CD14-positive monocyte (primary cell): ENCODE measurements at regions not wholly inside any gene's neighbourhood (a gene's known extent, or its start where the extent isn't known, plus 50 kb on each side); places are given as distances from the start of the nearest gene placed in this dataset.
"Not testable (repeated sequence)": the region's sequence is repeated elsewhere in the genome, so short reads cannot be mapped to it uniquely, and the experiment has no call there.

Source experiments
- DNase-seq, 3 donors: peaks; one replicate each; pipeline ENCODE4 v3.0.0-alpha.2; 2011 to 2022
- H2AFZ ChIP-seq: 2 replicates; pipeline ENCODE4 v1.6.0; 2012; ENCODE audit warnings: mild to moderate bottlenecking, low read depth, low read length, inconsistent platforms; ENCODE audit not compliant: insufficient read depth, poor library complexity, severe bottlenecking
- H3K27ac ChIP-seq, 2 donors: 1 replicate in 1 of 2; 2 replicates in 1 of 2; pipeline ENCODE4 v1.5.1; 2012 to 2013; ENCODE audit warnings: low read length in 2 of 2, control low read depth in 1 of 2, inconsistent platforms in 1 of 2, low read depth in 1 of 2, mild to moderate bottlenecking in 1 of 2
- H3K27me3 ChIP-seq, 2 donors: one replicate each; pipeline versions ENCODE4 v1.6.0 to v1.6.1; 2011 to 2013; ENCODE audit warnings: low read length in 2 of 2; ENCODE audit not compliant: control insufficient read depth in 2 of 2, insufficient read depth in 2 of 2
- H3K36me3 ChIP-seq, 2 donors: replicated peaks in 1 of 2; 1 replicate in 1 of 2; 2 replicates in 1 of 2; pipeline versions ENCODE4 v1.5.1 to v1.6.1; 2012 to 2013; ENCODE audit warnings: low read length in 2 of 2, control low read depth in 1 of 2, inconsistent platforms in 1 of 2, mild to moderate bottlenecking in 1 of 2; ENCODE audit not compliant: insufficient read depth in 2 of 2, control insufficient read depth in 1 of 2
- H3K4me1 ChIP-seq, 2 donors: 1 replicate in 1 of 2; 2 replicates in 1 of 2; pipeline versions ENCODE4 v1.5.1 to v1.6.1; 2012 to 2013; ENCODE audit warnings: low read length in 2 of 2, control low read depth in 1 of 2, inconsistent platforms in 1 of 2, mild to moderate bottlenecking in 1 of 2, moderate library complexity in 1 of 2; ENCODE audit not compliant: insufficient read depth in 2 of 2, control insufficient read depth in 1 of 2
- H3K4me2 ChIP-seq: replicated peaks from 2 replicates; pipeline ENCODE3; 2012; ENCODE audit warnings: low read length, moderate library complexity, mild to moderate bottlenecking; ENCODE audit not compliant: poor library complexity, severe bottlenecking; ENCODE audit errors: extremely low read depth
- H3K4me3 ChIP-seq, 3 experiments: fragments of 200-600 bp in 1 of 3; sonication (generic) in 1 of 3; replicated peaks in 1 of 3; 1 replicate in 2 of 3; 2 replicates in 1 of 3; pipeline ENCODE4 v1.5.1; 2011 to 2013; ENCODE audit warnings: low read length in 3 of 3, mild to moderate bottlenecking in 3 of 3, control low read depth in 2 of 3, low read depth in 2 of 3, inconsistent platforms in 1 of 3, moderate library complexity in 1 of 3
- H3K79me2 ChIP-seq: 2 replicates; pipeline ENCODE4 v1.6.0; 2012; ENCODE audit warnings: mild to moderate bottlenecking, control low read depth, inconsistent platforms, low read length, moderate library complexity; ENCODE audit not compliant: insufficient read depth
- H3K9ac ChIP-seq: 2 replicates; pipeline ENCODE4 v1.6.0; 2017; ENCODE audit warnings: low read length, mild to moderate bottlenecking; ENCODE audit not compliant: insufficient read depth, poor library complexity, severe bottlenecking
- H3K9me3 ChIP-seq, 2 donors: replicated peaks in 1 of 2; 1 replicate in 1 of 2; 2 replicates in 1 of 2; pipeline versions ENCODE4 v1.5.1 to v1.6.1; 2012 to 2013; ENCODE audit warnings: low read length in 2 of 2, control low read depth in 1 of 2; ENCODE audit not compliant: control insufficient read depth in 1 of 2, insufficient read depth in 1 of 2
- H4K20me1 ChIP-seq: 2 replicates; pipeline ENCODE4 v1.6.0; 2012; ENCODE audit warnings: mild to moderate bottlenecking, low read length, control low read depth, moderate library complexity; ENCODE audit not compliant: insufficient read depth
- H3K27ac Mint-ChIP-seq, 7 donors: one replicate each; pipeline ENCODE4 v1.8.0; 2020; ENCODE audit warnings: mild to moderate bottlenecking in 7 of 7, mixed read lengths in 7 of 7, moderate library complexity in 6 of 7, inconsistent platforms in 2 of 7
- H3K27me3 Mint-ChIP-seq, 3 donors: one replicate each; pipeline ENCODE4 v1.8.0; 2021 to 2022; ENCODE audit warnings: low read depth in 3 of 3, mild to moderate bottlenecking in 3 of 3, mixed read lengths in 3 of 3, moderate library complexity in 3 of 3, inconsistent platforms in 1 of 3
- H3K36me3 Mint-ChIP-seq, 2 donors: one replicate each; pipeline ENCODE4 v1.8.0; 2020; ENCODE audit warnings: mixed read lengths in 2 of 2, inconsistent platforms in 1 of 2, mild to moderate bottlenecking in 1 of 2
- H3K4me1 Mint-ChIP-seq: one replicate; pipeline ENCODE4 v1.8.0; 2020; ENCODE audit warnings: mild to moderate bottlenecking, mixed read lengths
- H3K4me3 Mint-ChIP-seq, 2 donors: one replicate each; pipeline ENCODE4 v1.8.0; 2020; ENCODE audit warnings: mild to moderate bottlenecking in 2 of 2, mixed read lengths in 2 of 2, moderate library complexity in 1 of 2
- H3K9me3 Mint-ChIP-seq, 7 donors: one replicate each; pipeline ENCODE4 v1.8.0; 2020 to 2022; ENCODE audit warnings: mixed read lengths in 7 of 7, mild to moderate bottlenecking in 6 of 7, moderate library complexity in 6 of 7, inconsistent platforms in 2 of 7
- WGBS: methylation state at CpG from one replicate; pipeline ENCODE4 v1.1.5; 2013; ENCODE audit warnings: missing lambda C conversion rate; ENCODE audit not compliant: insufficient coverage; 5-methylcytosine and 5-hydroxymethylcytosine counted together
- intact Hi-C, 2 donors: fragments of 100-400 bp; cut with micrococcal nuclease; formaldehyde crosslinking; loops; one replicate each; pipeline versions ENCODE4 v1.15.0 to v1.15.1; 2023
- TF ChIP-seq, protein P1 (sequence below): fragments of 200-600 bp; IDR thresholded peaks from one replicate; pipeline ENCODE4 v1.8.0; 2022; ENCODE audit warnings: antibody characterized with exemption, mild to moderate bottlenecking

DNA sequence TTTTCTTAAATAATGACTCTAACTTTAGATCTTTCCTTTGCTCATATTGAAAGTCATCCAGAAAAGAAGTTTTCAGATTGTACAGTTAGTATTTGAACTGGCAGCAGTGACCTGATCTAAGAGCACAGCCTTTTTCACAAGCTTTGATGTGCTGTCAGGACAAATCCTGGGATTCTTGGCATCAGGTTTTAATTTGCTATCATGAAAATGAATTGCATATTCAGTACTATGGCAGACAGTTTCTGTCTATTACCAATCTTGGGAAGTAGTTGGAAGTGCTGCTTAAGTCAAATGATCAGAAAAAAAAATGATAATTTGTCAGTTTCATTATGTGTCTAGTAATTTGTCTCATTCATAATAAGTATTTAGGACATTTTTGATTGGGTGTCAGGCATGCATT lies 925.6 kb upstream of the ARRDC3 start:
- Histone ChIP-seq H3K4me1 (no peaks in the 10 kb centered on the region), H3K4me3 (no peak overlapping the region), H3K79me2 (no peaks in the 10 kb centered on the region), H3K36me3 (no peaks in the 10 kb centered on the region), H3K27ac (no peak overlapping the region), H3K9ac (no peak overlapping the region), H3K27me3 (no peaks in the 10 kb centered on the region), H2AFZ (no peak overlapping the region), H4K20me1 (no peaks in the 10 kb centered on the region), H3K4me2 (no peak overlapping the region), H3K9me3 (no peaks in the 10 kb centered on the region)
- no peaks in the 10 kb centered on the region for H3K27me3 Mint-ChIP-seq
- H3K36me3 Mint-ChIP-seq: no peaks in the 10 kb centered on the region
- H3K27ac Mint-ChIP-seq: no peak overlapping the region
- TF ChIP-seq, protein P1, sequence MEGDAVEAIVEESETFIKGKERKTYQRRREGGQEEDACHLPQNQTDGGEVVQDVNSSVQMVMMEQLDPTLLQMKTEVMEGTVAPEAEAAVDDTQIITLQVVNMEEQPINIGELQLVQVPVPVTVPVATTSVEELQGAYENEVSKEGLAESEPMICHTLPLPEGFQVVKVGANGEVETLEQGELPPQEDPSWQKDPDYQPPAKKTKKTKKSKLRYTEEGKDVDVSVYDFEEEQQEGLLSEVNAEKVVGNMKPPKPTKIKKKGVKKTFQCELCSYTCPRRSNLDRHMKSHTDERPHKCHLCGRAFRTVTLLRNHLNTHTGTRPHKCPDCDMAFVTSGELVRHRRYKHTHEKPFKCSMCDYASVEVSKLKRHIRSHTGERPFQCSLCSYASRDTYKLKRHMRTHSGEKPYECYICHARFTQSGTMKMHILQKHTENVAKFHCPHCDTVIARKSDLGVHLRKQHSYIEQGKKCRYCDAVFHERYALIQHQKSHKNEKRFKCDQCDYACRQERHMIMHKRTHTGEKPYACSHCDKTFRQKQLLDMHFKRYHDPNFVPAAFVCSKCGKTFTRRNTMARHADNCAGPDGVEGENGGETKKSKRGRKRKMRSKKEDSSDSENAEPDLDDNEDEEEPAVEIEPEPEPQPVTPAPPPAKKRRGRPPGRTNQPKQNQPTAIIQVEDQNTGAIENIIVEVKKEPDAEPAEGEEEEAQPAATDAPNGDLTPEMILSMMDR: no peak
- intact Hi-C loops: no loop called here
- no peak for DNase-seq
- H3K4me1 Mint-ChIP-seq: no peaks in the 10 kb centered on the region
- H3K4me3 Mint-ChIP-seq: no peak overlapping the region
- H3K9me3 Mint-ChIP-seq: no peaks in the 10 kb centered on the region

DNA sequence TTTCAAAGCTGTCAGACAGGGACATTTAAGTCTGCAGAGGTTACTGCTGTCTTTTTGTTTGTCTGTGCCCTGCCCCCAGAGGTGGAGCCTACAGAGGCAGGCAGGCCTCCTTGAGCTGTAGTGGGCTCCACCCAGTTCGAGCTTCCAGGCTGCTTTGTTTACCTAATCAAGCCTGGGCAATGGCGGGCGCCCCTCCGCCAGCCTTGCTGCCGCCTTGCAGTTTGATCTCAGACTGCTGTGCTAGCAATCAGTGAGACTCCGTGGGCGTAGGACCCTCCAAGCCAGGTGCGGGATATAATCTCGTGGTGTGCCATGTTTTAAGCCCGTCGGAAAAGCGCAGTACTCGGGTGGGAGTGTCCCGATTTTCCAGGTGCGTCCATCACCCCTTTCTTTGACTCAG lies 919.2 kb upstream of the ARRDC3 start:
- H3K4me3 ChIP-seq, H3K9me3 ChIP-seq, H3K27ac Mint-ChIP-seq, H3K4me3 Mint-ChIP-seq, H3K27ac ChIP-seq, H3K36me3 Mint-ChIP-seq, H3K4me1 ChIP-seq, H3K27me3 ChIP-seq, intact Hi-C loops, H3K9ac ChIP-seq, H2AFZ ChIP-seq, H3K36me3 ChIP-seq, DNase-seq, H3K79me2 ChIP-seq, H4K20me1 ChIP-seq, H3K4me2 ChIP-seq, H3K27me3 Mint-ChIP-seq, H3K4me1 Mint-ChIP-seq: not testable (repeated sequence)
- 98% methylated on average over 11 of the region's 15 CpGs for WGBS
- H3K9me3 Mint-ChIP-seq: peaks cover 2 to 10% (median 4%) of the 10 kb centered on the region in 7 donors
